Ramos (cell line): ENCODE measurements at regions not wholly inside any gene's neighbourhood (a gene's known extent, or its start where the extent isn't known, plus 50 kb on each side); places are given as distances from the start of the nearest gene placed in this dataset.

Experiments used
- in situ Hi-C: fragments of 300-500 bp; cut with MboI; formaldehyde crosslinking; loops from one replicate; pipeline ENCODE4 v1.14.3; 2022; ENCODE audit warnings: low sequenced_read_pairs; ENCODE audit not compliant: unreplicated experiment

DNA sequence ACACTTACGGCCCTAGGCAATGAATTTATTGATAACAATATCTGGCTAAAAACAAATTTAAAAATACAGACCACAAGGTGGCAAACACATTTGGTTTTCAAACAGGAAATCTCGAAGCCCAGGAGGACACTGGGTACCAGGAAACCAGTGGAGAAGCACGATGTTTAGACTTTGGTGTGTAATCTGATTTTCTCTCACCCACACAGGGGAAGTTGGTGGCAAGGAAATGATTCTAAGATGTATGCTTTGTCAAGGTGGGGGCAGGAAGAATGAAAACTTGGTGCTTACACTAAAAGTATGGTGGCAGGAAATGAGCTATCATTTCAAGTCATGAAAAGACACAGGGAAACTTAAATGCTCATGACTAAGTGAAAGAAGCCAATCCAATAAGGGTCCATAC lies 113.2 kb upstream of the ANKRD1 start:
- in situ Hi-C loops, result no loop called here

DNA sequence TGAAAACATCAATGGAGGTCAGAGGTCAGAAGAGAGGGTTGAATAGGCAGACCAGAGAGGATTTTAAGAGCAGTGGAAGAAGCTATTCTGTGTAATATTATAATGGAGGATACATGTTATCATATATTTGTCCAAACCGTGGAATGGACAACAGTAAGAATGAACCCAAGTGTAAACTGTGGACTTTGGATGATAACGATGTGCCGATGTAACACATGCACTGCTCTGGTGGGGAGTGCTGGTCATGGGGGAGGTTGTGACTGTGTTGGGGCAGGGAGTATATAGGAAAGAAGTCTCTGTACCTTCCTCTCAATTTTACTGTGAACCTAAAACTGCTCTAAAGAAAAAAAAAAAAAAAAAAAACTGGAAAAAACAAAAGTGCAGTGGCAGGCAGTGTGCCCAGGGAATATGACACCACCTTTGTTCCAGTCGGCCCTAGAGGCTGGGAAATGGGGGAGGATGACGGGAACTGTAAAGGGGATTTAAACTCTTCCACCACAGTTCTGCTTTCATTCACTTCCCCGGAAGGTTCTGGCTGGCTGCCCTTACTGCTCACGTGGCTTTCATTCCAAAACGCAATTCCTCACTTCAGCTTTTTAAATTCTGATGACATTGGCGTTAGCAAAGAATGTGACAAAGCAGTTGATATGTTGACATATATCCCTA lies 113.7 kb upstream of the ANKRD1 start:
- in situ Hi-C loops, result no loop called here

DNA sequence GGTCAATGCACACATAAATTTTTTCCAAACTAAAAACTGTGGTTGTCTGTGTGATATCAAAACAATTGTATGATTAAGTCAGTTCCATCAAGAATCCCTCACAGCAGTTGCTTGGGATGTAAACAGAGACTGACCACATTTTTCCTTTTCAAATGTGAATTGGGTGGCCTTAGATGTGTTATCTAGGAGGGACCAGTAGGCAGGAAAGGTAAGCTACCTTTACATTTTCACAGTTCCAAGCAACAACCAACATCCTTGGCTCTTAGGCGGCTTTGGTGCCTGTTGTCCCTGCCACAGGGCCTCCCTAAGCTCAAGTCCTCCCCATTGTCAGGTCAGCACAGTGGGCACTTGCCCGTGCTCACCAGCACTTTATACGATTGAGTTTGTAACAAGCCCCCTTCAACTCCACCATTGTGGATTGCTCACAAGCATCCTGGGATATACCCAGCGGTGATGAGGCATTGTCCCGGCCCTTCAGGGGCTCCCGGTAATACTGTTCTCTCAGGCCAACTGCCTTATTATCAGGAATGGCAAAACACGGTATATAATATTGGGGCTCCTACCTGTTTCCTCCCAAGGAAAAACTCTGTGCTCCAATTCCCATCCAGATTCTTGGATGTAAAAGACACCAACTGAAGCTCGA lies 114.9 kb upstream of the ANKRD1 start:
- in situ Hi-C loops, result no loop called here

DNA sequence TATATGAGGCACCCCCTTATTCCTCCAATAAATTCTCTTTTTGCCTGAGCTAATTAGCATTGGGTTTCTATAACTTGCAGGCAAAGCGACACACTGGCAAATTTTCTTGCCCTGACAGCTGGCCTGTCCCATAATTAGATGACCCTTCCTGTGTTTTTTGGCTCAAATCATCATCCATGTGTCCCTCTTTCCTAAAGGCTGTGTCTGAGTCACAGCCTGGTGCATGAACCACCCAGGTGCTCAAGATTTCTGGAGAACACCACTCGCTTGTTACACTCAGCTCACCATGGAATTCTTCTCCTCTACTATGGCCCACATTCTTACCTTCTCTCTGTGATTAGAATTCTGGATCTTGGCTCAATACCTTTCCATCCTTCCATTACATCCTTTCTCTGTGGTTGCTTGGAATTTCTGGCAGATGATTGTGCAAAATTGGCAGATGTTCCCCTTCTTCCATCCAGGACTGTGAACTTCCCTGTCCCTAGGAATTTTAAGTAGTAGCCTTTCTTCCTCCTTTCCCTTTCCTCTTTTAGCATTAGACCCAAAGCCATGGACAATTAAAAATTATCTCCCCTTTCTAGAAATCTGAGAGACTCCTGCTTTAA lies 116.0 kb upstream of the ANKRD1 start:
- in situ Hi-C loops, result no loop called here

DNA sequence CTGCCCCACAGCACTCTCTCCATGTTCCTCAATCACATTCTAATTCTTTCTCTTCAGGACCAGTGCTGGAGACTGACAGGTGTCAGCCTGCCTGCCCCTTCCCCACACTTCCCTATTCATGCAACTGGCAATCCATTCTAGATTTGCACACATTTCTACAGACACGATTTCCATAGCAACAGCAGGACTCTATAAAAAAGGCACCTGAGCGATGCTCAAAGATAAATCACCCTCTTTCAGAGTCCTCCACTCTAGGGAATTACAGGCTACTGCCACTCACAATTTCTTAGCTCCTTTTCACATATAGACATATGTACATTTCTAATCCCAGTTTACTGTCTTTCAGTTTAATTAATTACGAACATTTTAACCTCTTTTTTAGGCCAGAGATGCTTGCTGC lies 118.1 kb upstream of the ANKRD1 start:
- in situ Hi-C loops, result no loop called here

DNA sequence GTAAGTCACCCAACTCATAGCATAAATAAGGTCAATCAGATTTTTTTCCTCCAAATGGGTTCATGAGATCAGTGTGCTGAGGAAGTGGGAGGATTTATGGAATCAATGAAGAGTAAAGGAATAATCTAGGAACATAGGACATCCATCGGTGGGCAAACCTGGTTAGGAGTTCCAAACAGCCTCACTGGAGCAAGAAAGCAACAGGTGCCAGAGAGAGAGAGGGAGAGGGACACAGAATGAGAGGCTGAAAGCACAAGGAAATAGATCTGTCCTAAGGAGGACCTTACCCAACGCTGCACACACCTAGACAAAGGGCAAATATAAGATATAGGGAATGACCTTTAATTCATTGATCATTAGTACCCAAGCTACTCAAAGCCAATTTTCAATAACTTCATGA lies 119.5 kb upstream of the ANKRD1 start:
- in situ Hi-C loops, result no loop called here

DNA sequence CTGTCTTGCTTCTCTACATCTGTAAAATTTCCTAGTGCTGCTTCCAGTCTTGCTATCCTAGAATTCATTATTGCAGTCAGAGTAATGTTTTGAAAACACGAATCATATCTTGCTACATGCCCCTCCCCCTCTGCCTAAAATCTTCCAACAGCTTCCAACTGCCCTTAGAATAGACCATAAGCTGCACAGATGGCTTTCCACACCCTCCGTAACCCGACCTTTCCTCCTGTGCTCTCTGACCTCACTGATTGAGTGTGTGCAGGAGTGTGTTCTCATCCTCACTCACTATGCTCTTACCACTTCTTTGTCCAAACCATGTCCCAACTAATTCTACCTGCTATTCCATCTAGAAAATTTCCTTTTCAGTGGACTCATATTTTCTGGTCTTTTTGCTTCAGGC lies 121.2 kb upstream of the ANKRD1 start:
- in situ Hi-C loops, result no loop called here

DNA sequence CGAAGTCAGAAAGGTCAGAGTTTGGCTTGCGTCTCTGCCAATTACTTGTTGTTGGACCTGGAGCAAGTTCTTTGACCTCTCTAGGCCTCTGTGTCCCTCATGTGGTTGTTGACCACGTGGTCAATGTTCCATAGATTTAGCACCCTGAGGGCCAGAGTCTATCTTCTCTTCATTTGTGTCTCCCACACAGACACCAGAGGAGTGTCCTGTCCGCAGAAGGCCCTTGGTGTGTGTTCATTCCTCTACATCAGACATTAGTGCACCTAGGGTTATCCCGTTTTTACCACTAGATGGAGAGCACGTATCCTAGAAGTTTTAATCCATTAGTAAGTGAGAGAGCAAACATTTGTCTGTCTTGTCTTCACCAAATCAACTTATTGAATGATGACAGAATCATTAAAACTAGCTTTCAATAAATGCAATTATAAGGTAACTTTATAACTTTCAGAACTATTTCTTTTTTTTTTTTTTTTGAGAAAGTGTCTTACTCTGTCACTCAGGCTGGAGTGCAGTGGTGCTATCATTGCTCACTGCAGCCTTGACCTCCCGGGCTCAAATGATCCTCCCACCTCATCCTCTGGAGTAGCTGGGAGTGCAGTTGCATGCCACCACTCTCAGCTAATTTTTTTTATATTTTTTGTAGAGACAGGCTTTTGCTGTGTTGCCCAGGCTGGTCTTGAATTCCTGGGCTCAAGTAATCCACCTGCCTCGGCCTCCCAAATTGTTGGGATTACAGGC lies 122.5 kb upstream of the ANKRD1 start:
- in situ Hi-C loops, result no loop called here

DNA sequence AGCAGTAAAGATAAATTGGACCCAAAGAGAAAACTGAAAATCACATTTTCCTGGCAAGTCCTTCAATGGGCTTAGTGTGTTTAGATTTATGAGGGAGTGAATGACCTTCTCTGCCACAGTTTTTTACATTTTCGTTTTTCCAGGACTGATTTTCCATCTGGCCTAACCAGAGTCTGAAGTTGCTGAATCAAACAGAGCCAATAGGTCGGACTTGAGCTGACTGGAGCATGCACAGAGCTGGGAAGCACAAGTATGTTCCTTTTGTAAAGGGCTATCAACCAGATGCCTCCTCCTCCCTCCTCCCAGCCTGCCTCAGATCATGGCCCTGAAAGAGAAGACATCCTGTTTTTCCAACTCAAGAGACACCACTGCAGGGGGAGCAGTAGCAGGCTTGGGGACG lies 126.0 kb upstream of the ANKRD1 start:
- in situ Hi-C loops, result no loop called here

DNA sequence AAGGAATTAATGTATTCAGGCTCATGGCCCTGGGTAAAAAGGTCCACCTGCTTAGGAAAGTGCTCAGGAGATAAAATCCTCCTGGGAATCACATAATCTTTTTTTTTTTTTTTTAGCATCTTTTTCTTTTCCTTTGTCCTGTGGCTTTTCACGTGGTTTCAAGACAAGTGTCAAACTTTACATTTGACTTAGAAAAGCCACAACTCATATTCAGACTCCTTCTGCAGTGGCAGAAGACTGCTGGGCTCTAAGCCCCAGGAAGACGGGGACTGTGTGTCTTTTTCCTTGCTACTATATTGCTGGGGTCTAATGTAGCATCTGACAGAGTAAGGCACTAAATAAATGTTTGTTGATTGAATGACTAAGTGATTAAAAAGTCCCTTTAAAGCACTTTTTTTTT lies 127.5 kb upstream of the ANKRD1 start:
- in situ Hi-C loops, result no loop called here

DNA sequence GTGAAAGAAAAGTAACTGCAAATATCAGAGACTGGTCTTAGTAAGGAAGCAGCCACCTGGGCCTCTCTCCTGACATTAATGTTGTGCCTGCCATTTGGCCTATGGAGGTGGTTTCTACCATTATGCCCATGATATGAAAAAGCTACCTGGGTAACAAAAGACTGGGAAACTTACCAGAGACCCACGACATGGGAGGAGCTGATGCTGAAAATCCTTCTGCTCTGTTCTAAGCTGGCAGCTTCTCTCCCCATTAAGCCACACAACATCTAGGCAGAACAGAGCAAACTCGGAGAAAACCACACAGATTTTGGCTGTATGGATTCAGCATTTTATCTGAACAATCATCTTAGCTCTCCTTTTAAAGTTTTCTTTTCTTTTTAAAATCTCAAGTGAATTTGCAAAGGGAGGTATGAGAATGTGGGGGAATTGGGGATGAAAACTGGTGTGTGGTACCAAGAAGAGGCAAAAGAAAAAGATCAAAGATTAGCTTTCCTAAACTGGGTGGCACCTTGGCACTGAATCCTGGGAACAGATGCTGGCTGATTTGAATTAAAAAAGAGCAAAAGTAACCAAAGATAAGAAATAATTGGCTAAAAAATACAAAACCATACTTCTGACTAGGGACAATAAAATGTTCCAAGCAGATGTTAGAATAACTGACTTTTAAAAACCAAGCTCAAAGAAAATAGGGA lies 128.6 kb upstream of the ANKRD1 start:
- in situ Hi-C loops, result no loop called here

DNA sequence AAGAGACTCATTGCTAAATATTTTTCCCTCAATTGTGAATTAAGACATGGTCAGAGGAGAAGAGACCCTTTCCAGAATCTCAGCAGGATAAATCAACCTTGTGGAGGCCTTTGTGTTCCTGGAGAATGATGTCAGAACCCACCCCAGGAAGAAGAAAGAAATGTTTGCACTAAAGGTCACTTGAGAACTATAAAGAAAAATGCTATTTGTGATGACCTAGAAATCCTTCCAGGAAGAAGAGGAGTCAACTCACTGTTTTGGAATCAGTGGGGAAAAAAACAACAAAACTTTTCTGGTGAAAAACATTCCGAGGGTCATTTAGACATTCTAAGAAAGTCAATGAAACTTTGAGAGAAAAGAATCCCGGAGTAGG lies 129.1 kb upstream of the ANKRD1 start:
- in situ Hi-C loops, result no loop called here

DNA sequence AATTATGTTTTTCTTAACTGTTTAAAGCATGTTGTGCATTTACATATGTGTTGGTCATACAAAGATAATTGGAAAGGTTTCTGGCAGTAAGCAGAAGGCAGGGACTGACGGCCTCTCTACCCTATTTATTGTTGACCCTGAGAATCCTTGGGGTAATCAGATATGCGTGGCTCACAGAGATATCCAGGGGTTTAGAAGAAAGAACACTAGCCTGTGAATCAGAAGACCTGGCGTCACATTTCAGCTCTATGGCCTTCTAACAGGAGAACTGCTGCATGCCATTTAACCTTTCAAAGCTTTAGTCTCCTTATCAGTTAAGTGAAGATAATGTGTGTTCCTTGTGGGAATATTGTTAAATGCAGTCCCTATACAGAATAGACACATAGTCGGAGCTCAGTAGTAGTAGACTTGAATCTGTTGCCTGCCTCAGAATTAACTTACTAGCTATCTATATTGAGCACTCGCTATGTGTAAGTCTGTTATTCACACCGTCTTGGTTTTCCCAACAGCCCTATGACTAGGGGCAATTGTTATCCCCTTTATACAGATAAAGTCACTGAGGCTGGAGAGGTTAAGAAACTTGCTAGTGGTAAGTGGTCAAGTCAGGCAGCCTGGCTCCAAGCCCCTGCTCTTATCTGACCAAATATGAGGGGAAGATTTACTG lies 129.6 kb upstream of the ANKRD1 start:
- in situ Hi-C loops, result no loop called here

DNA sequence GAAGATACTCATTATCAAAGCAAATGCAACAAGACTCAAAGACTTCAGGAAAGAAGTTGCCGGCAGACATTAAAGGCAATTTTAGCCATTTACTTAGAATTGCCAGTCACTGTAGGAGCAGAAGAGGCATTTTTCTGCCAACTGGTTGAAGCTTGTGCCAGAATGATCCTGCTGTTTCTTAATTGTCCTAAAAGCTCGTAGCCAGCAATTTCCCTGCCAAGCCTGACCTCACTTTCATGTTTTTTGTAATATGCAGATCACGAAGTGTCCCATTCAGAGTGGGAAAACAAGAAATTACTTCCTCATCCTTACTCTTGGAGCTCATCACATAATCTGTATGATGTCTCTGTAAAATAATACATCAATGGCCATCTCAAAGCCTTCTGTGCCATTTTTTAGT lies 130.9 kb upstream of the ANKRD1 start:
- in situ Hi-C loops, result no loop called here

DNA sequence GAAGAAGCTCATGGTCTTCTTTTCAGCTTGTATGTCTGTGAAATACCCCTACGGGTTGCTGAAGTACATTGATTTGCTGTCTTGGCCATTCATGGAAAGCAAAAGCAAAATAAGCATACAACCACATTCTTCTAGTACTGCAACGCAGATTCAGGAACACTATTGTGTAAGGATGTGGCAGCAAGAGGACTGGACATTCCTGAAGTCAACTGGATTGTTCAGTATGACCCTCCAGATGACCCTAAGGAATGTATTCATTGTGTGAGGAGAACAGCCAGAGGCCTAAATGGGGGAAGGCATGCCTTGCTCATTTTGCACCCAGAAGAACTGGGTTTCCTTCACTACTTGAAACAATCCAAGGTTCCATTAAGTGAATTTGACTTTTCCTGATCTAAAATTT lies 133.4 kb upstream of the ANKRD1 start:
- in situ Hi-C loops, result no loop called here

DNA sequence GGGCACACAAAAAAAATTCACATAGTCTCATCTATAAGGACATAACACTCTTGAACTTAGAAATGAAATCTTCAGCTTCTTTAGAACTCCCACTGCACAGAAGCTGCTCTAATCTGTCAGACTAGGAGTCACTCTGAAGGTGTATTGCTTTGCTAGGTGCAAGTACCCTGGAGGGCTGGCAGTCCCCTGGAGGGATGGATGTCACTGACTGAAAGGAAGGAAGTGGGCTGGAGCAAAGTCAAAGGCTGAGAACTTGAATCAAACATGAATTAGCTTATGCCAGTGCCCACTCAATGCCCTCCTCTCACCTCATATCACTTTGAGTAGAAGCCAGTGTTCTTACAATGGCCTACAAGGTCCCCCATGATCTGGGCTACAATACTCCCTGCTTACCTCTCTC lies 140.3 kb upstream of the ANKRD1 start:
- in situ Hi-C loops, result no loop called here

DNA sequence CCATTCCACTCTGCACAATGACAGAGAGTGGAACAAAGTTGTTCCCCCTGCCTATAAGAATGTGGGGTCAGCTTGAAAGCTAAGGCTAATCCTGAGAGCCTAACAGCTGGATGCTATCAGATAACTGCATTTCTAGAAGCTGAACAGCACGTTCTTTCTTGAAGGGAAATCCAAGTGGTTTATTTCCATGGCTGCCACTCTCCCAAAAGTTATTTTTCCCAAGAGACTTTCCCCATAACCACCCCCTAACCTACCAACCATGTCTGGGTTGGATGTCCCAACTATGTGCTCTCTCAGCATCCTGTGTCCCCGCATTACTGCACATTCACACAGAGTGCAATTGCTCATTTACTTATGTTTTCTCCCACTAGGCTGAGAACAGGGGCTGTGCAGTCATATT lies 140.7 kb upstream of the ANKRD1 start:
- in situ Hi-C loops, result no loop called here

DNA sequence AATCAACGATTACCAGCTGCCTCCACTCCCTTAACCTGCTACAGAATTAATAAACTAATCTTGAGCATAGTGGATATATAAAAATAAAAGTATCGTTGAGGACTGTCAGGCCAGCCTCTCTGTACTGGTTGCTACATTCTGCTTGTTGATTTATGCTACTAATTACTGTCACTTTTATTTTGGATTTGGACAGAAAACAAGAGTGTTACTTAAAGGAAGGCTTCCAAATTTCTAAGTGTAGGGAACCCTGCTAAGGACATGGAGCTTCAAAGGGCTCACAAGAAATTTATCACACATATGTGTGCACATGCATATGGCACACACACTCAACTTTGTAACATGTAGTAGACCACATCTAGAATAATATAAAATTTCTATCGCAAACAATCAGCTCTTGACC lies 141.2 kb upstream of the ANKRD1 start:
- in situ Hi-C loops, result no loop called here

DNA sequence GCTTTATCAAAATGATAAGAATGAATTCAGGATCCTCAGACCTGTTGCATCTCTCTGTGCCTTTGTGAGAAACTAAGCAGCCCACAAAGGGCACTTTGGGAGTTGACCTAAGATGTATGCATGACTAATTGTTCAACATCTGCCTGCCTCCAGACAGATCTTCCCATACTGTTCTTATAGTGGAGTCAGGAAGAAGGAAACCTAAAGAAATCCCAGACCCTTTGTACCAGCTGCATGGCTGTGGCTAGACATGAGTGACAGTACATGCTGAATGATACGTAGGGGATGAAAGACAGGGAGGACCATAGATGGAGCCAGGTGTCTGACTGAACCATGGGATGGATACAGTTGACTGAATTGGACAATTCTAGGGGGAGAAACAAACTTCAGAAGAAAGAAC lies 148.7 kb upstream of the PCGF5 start:
- in situ Hi-C loops, result no loop called here

DNA sequence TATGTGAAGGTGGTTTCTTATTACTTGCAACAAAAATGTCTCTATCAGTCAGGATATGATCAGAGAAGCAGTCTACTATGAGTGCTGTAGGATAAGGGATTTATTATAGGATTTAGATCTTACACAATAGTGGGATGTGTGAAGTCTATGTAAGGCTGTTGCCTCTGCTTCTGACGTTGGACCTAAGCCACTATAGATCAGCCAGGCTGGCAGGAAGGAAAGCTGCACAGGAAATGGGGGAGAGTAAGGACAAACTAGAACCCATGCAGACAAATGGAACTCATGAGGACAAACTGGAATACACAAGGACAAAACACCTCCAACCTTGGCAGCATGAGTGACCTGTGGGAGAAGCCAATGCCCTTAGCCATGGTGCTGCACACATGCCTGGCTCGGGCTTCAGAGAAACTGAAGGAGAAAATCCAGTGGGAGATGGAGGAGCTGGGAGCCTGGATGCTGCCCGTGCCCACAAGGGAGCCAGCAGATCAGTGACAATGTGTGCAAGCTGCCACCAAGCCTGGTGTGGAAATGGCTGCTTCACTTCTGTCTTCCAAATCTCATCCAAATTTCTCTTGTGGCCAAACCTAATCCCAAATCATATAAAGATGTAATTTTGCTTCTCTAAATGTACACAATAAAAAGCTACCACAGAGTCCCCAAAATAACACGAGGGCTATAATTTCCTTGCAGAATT lies 147.0 kb upstream of the PCGF5 start:
- in situ Hi-C loops, result no loop called here
